Kidney (tissue), 13 donors: ENCODE measurements at regions not wholly inside any gene's neighbourhood (a gene's known extent, or its start where the extent isn't known, plus 50 kb on each side); places are given as distances from the start of the nearest gene placed in this dataset.

Experiments used
- DNase-seq, 5 donors: peaks; one replicate each; pipeline ENCODE4 v3.0.0-alpha.2; 2013 to 2020
- FAIRE-seq: peaks from 2 replicates; lab custom pipeline; 2012; peaks lifted over from hg19 to GRCh38; lab: Jason Lieb, UNC
- H3K27ac ChIP-seq, 2 donors: one replicate each; pipeline ENCODE4 v1.7.0; 2013; ENCODE audit warnings: low read depth in 2 of 2, low read length in 2 of 2, inconsistent platforms in 1 of 2
- H3K27me3 ChIP-seq: one replicate; pipeline ENCODE4 v1.7.1; 2013; ENCODE audit warnings: low read length, inconsistent platforms; ENCODE audit not compliant: control insufficient read depth, insufficient read depth
- H3K36me3 ChIP-seq, 3 donors: one replicate each; pipeline versions ENCODE4 v1.7.0 to v1.7.1; 2013; ENCODE audit warnings: low read length in 3 of 3, control low read depth in 1 of 3, inconsistent platforms in 1 of 3; ENCODE audit not compliant: insufficient read depth in 3 of 3, control insufficient read depth in 2 of 3
- H3K4me1 ChIP-seq, 3 donors: one replicate each; pipeline versions ENCODE4 v1.7.0 to v1.7.1; 2013; ENCODE audit warnings: low read length in 3 of 3, inconsistent platforms in 1 of 3, low read depth in 1 of 3; ENCODE audit not compliant: control insufficient read depth in 2 of 3, insufficient read depth in 2 of 3
- H3K4me3 ChIP-seq, 3 donors: one replicate each; pipeline versions ENCODE4 v1.7.0 to v1.8.1; 2013; ENCODE audit warnings: low read length in 3 of 3, control low read depth in 1 of 3, inconsistent platforms in 1 of 3
- H3K9ac ChIP-seq, 3 donors: one replicate each; pipeline versions ENCODE4 v1.7.0 to v1.7.1; 2013; ENCODE audit warnings: low read length in 3 of 3, control low read depth in 1 of 3, inconsistent platforms in 1 of 3
- H3K9me3 ChIP-seq, 3 donors: one replicate each; pipeline versions ENCODE4 v1.7.0 to v1.7.1; 2013; ENCODE audit warnings: low read length in 3 of 3, control low read depth in 1 of 3, inconsistent platforms in 1 of 3; ENCODE audit not compliant: control insufficient read depth in 2 of 3, insufficient read depth in 1 of 3
- CTCF ChIP-seq: IDR thresholded peaks from 3 replicates; pipeline ENCODE4 v1.5.1; 2012; ENCODE audit warnings: mild to moderate bottlenecking, moderate library complexity, borderline replicate concordance; ENCODE audit not compliant: insufficient read depth; ENCODE audit errors: extremely low read depth
- intact Hi-C: fragments of 100-400 bp; cut with DNase I; formaldehyde crosslinking; loops from one replicate; pipeline ENCODE4 v1.11.1; 2022
- donor health status: control.
- donor health status: control.
- donor health status: control.
- donor health status: control.
- donor health status: control.
- donor health status: DM: yes; HTN: yes; CAD: no.
- donor health status: Normal renal cell carcinoma (clear cell type).

GRCh38 chr19:30069535-30070197, 127.6 kb downstream of the URI1 start:
- H3K9me3 ChIP-seq = no peaks in the 10 kb centered on the region
- DNase-seq = peak in 2 of 5 donors; percentile 12 to 29
- no peaks in the 10 kb centered on the region for H3K36me3 ChIP-seq
- FAIRE-seq = no peak
- TF ChIP-seq CTCF = no peak
- H3K4me1 ChIP-seq = no peaks in the 10 kb centered on the region
- intact Hi-C loops = no loop called here
- no peak overlapping the region for H3K27ac ChIP-seq
- H3K4me3 ChIP-seq = no peak overlapping the region
- no peak overlapping the region for H3K9ac ChIP-seq
- H3K27me3 ChIP-seq = no peaks in the 10 kb centered on the region

- TF ChIP-seq CTCF = no peak
- Histone ChIP-seq H3K4me1 (no peaks in the 10 kb centered on the region), H3K36me3 (no peaks in the 10 kb centered on the region), H3K9ac (no peak overlapping the region), H3K9me3 (no peaks in the 10 kb centered on the region), H3K4me3 (no peak overlapping the region), H3K27me3 (no peaks in the 10 kb centered on the region), H3K27ac (no peak overlapping the region)
- no peak for FAIRE-seq
- intact Hi-C loops = no loop called here
- DNase-seq = peak in 4 of 5 donors; percentile 26 to 70 (median 46)
Measured at GRCh38 chr19:30070198-30070967, 128.3 kb downstream of the URI1 start.

- intact Hi-C loops = no loop called here
- DNase-seq = peak in 2 of 5 donors; percentile 37 to 39
- no peak overlapping the region for H3K27ac ChIP-seq
Measured at GRCh38 chr19:30070968-30071632, 129.1 kb downstream of the URI1 start.

More at GRCh38 chr19:30070968-30071632, 129.1 kb downstream of the URI1 start:
- H3K9me3 ChIP-seq = no peaks in the 10 kb centered on the region
- FAIRE-seq = no peak
- H3K4me3 ChIP-seq = no peak overlapping the region
- H3K36me3 ChIP-seq = no peaks in the 10 kb centered on the region
- no peaks in the 10 kb centered on the region for H3K4me1 ChIP-seq
- no peak for TF ChIP-seq CTCF
- H3K27me3 ChIP-seq = no peaks in the 10 kb centered on the region
- no peak overlapping the region for H3K9ac ChIP-seq
